Activated naive CD4-positive, alpha-beta T cell treated with anti-CD3 and anti-CD28 coated beads, Interleukin-2, amount 50 U/mL, for 16 hours (primary cell): ENCODE measurements at regions not wholly inside any gene's neighbourhood (a gene's known extent, or its start where the extent isn't known, plus 50 kb on each side); places are given as distances from the start of the nearest gene placed in this dataset.

Experiments used
- DNase-seq: peaks from one replicate; pipeline ENCODE4 v3.0.0-alpha.2; 2020

- no peak for DNase-seq
Observed at GRCh38 chr5:159765135-159765433, 151.2 kb upstream of the ADRA1B start.

- no peak for DNase-seq
Observed at GRCh38 chr5:159765760-159766517, 150.3 kb upstream of the ADRA1B start.

GRCh38 chr5:159768243-159768642 lies 148.0 kb upstream of the ADRA1B start:
- no peak for DNase-seq

GRCh38 chr5:159772698-159773061 lies 143.6 kb upstream of the ADRA1B start:
- no peak for DNase-seq

- DNase-seq = peak; percentile 80
Observed at GRCh38 chr5:159773062-159773924, 143.0 kb upstream of the ADRA1B start.

GRCh38 chr5:159774476-159775031 lies 141.7 kb upstream of the ADRA1B start:
- no peak for DNase-seq

GRCh38 chr5:159775890-159776289 lies 140.4 kb upstream of the ADRA1B start:
- no peak for DNase-seq

GRCh38 chr5:159777049-159777660 lies 139.1 kb upstream of the ADRA1B start:
- no peak for DNase-seq

- no peak for DNase-seq
Observed at GRCh38 chr5:159779481-159779880, 136.8 kb upstream of the ADRA1B start.

GRCh38 chr5:159780246-159780645 lies 136.0 kb upstream of the ADRA1B start:
- DNase-seq = no peak

GRCh38 chr5:159781626-159782157 lies 134.6 kb upstream of the ADRA1B start:
- no peak for DNase-seq

GRCh38 chr5:159782197-159782994 lies 133.9 kb upstream of the ADRA1B start:
- DNase-seq = no peak

- DNase-seq = no peak
Observed at GRCh38 chr5:159782995-159783300, 133.3 kb upstream of the ADRA1B start.

GRCh38 chr5:159783726-159784247 lies 132.5 kb upstream of the ADRA1B start:
- no peak for DNase-seq

- no peak for DNase-seq
Observed at GRCh38 chr5:159784993-159785392, 131.3 kb upstream of the ADRA1B start.

- no peak for DNase-seq
Observed at GRCh38 chr5:159785656-159786055, 130.6 kb upstream of the ADRA1B start.

- no peak for DNase-seq
Observed at GRCh38 chr5:159786201-159786600, 130.1 kb upstream of the ADRA1B start.

- DNase-seq = no peak
Observed at GRCh38 chr5:159786901-159787691, 129.2 kb upstream of the ADRA1B start.

GRCh38 chr5:159787837-159788236 lies 128.4 kb upstream of the ADRA1B start:
- DNase-seq = no peak

- DNase-seq = no peak
Observed at GRCh38 chr5:159788835-159789331, 127.4 kb upstream of the ADRA1B start.

- no peak for DNase-seq
Observed at GRCh38 chr5:159792180-159792579, 124.1 kb upstream of the ADRA1B start.
